ENCODE measurements at regions not wholly inside any gene's neighbourhood (a gene's known extent, or its start where the extent isn't known, plus 50 kb on each side); places are given as distances from the start of the nearest gene placed in this dataset.
A peak's percentile ranks its signal among the peaks of the same experiment; 100 is the strongest.

GRCh38 chr22:44419429-44419828, 78.6 kb downstream of the RTL6 start (continued):
- TF ChIP-seq ZBTB11 (tag by site-specific recombination; conservative IDR thresholded peaks at IDR 0.05; ENCODE audit: low read depth) (no peak), ELK4 (IDR thresholded peaks at IDR 0.05; ENCODE audit: borderline replicate concordance, low read depth, low read length) (no peak), SETDB1 (IDR thresholded peaks at IDR 0.05; ENCODE audit: insufficient read length, low read length) (peak; percentile 94), GLIS1 (tag by site-specific recombination; IDR thresholded peaks at IDR 0.05) (no peak)

DNA sequence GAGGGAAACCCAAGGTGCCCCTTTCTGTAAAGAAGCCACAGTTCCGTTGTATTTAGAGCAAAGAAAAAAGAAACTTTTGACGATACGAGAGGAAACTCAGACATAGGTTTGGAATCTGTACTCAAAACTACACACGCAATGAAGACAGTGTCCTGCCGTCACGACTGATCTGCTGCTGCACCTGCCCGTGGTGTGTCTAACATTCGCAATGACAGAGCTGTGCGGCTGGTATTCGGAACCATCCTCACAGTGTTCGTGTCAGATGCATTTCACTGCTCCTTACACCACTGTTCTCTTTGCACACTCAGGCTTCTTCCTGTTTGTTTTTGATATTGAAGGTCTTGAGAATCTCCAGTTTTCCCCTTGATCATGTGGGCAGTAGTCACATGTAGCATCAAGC, 84.8 kb downstream of the RTL6 start:
- Histone ChIP-seq H3K4me3 (ENCODE audit: low read depth, low read length) (no peak overlapping the region), H3K4me1 (ENCODE audit: control insufficient read depth, insufficient read depth, low read length) (no peaks in the 10 kb centered on the region), H3K9me3 (ENCODE audit: control insufficient read depth, insufficient read depth, low read depth, low read length) (no peaks in the 10 kb centered on the region), H3K27ac (ENCODE audit: extremely low read depth, low read depth, low read length) (no peak overlapping the region), H3K36me3 (ENCODE audit: control insufficient read depth in 2 of 2, insufficient read depth in 1 of 2, low read length in 2 of 2) (no peaks in the 10 kb centered on the region)
- ChIA-PET POLR2A (no interaction called here), CTCF (no interaction called here)
- TF ChIP-seq HIC1 (tag by site-specific recombination; IDR thresholded peaks at IDR 0.05) (no peak), KLF9 (tag by site-specific recombination; IDR thresholded peaks at IDR 0.05; ENCODE audit: low read depth) (no peak), ZNF23 (tag by site-specific recombination; IDR thresholded peaks at IDR 0.05; ENCODE audit: borderline replicate concordance) (no peak), SETDB1 (IDR thresholded peaks at IDR 0.05; ENCODE audit: insufficient read length, low read length) (no peak), ZNF211 (tag by site-specific recombination; IDR thresholded peaks at IDR 0.05; ENCODE audit: low read depth) (no peak), ZNF274 (IDR thresholded peaks at IDR 0.05; ENCODE audit: low read length) (no peak), ZNF274 (tag by site-specific recombination; IDR thresholded peaks at IDR 0.05; ENCODE audit: borderline replicate concordance) (no peak), ZNF707 (tag by site-specific recombination; IDR thresholded peaks at IDR 0.05) (no peak), SCRT1 (tag by site-specific recombination; IDR thresholded peaks at IDR 0.05; ENCODE audit: borderline replicate concordance) (no peak), ZNF112 (tag by site-specific recombination; IDR thresholded peaks at IDR 0.05) (no peak), ZNF529 (tag by site-specific recombination; IDR thresholded peaks at IDR 0.05; ENCODE audit: insufficient replicate concordance) (no peak), TRIM28 (IDR thresholded peaks at IDR 0.05; ENCODE audit: borderline replicate concordance, low read length) (no peak), REST (tag by site-specific recombination; IDR thresholded peaks at IDR 0.05) (no peak), ZNF792 (tag by site-specific recombination; IDR thresholded peaks at IDR 0.05) (no peak), ZFP41 (tag by site-specific recombination; IDR thresholded peaks at IDR 0.05; ENCODE audit: borderline replicate concordance) (no peak), ZNF311 (tag by site-specific recombination; IDR thresholded peaks at IDR 0.05; ENCODE audit: borderline replicate concordance) (no peak), WT1 (tag by site-specific recombination; IDR thresholded peaks at IDR 0.05) (no peak), ATF2 (tag by site-specific recombination; IDR thresholded peaks at IDR 0.05; ENCODE audit: low read depth) (no peak), ZNF354C (tag by site-specific recombination; IDR thresholded peaks at IDR 0.05; ENCODE audit: borderline replicate concordance, low read depth) (no peak)
- TF ChIP-seq, protein P1, sequence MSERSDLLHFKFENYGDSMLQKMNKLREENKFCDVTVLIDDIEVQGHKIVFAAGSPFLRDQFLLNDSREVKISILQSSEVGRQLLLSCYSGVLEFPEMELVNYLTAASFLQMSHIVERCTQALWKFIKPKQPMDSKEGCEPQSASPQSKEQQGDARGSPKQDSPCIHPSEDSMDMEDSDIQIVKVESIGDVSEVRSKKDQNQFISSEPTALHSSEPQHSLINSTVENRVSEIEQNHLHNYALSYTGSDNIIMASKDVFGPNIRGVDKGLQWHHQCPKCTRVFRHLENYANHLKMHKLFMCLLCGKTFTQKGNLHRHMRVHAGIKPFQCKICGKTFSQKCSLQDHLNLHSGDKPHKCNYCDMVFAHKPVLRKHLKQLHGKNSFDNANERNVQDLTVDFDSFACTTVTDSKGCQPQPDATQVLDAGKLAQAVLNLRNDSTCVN (tag by site-specific recombination; optimal IDR thresholded peaks at IDR 0.05), result no peak
